ENCODE measurements at regions not wholly inside any gene's neighbourhood (a gene's known extent, or its start where the extent isn't known, plus 50 kb on each side); places are given as distances from the start of the nearest gene placed in this dataset.

GRCh38 chr10:3278771-3279170, 106.2 kb upstream of the PITRM1 start:
- H3K4me3 ChIP-seq (ENCODE audit: low read depth, low read length): no peak overlapping the region
- no peak for TF ChIP-seq CTCF (IDR thresholded peaks at IDR 0.05; ENCODE audit: insufficient read depth, low read length, poor library complexity, severe bottlenecking)
- H3K36me3 ChIP-seq (ENCODE audit: control insufficient read depth, insufficient read depth, low read length): no peaks in the 10 kb centered on the region
- no peak for DNase-seq (ENCODE audit: low read depth)
- no peaks in the 10 kb centered on the region for H3K27me3 ChIP-seq (ENCODE audit: control insufficient read depth, insufficient read depth, low read length)

- DNase-seq (ENCODE audit: low read depth): no peak
- no peaks in the 10 kb centered on the region for H3K27me3 ChIP-seq (ENCODE audit: control insufficient read depth, insufficient read depth, low read length)
- H3K4me3 ChIP-seq (ENCODE audit: low read depth, low read length): no peak overlapping the region
- TF ChIP-seq CTCF (IDR thresholded peaks at IDR 0.05; ENCODE audit: insufficient read depth, low read length, poor library complexity, severe bottlenecking): no peak
- H3K36me3 ChIP-seq (ENCODE audit: control insufficient read depth, insufficient read depth, low read length): no peaks in the 10 kb centered on the region
Measured at GRCh38 chr10:3277566-3277965, 105.0 kb upstream of the PITRM1 start.

GRCh38 chr10:3274414-3274813, 101.8 kb upstream of the PITRM1 start:
- H3K27me3 ChIP-seq (ENCODE audit: control insufficient read depth, insufficient read depth, low read length): no peaks in the 10 kb centered on the region
- TF ChIP-seq CTCF (IDR thresholded peaks at IDR 0.05; ENCODE audit: insufficient read depth, low read length, poor library complexity, severe bottlenecking): no peak
- no peaks in the 10 kb centered on the region for H3K36me3 ChIP-seq (ENCODE audit: control insufficient read depth, insufficient read depth, low read length)
- no peak for DNase-seq (ENCODE audit: low read depth)
- no peak overlapping the region for H3K4me3 ChIP-seq (ENCODE audit: low read depth, low read length)

- no peaks in the 10 kb centered on the region for H3K36me3 ChIP-seq (ENCODE audit: control insufficient read depth, insufficient read depth, low read length)
- H3K27me3 ChIP-seq (ENCODE audit: control insufficient read depth, insufficient read depth, low read length): no peaks in the 10 kb centered on the region
- no peak for DNase-seq (ENCODE audit: low read depth)
- no peak overlapping the region for H3K4me3 ChIP-seq (ENCODE audit: low read depth, low read length)
- no peak for TF ChIP-seq CTCF (IDR thresholded peaks at IDR 0.05; ENCODE audit: insufficient read depth, low read length, poor library complexity, severe bottlenecking)
Measured at GRCh38 chr10:3273966-3274365, 101.4 kb upstream of the PITRM1 start.

GRCh38 chr10:3272300-3272699, 99.7 kb upstream of the PITRM1 start:
- TF ChIP-seq CTCF (IDR thresholded peaks at IDR 0.05; ENCODE audit: insufficient read depth, low read length, poor library complexity, severe bottlenecking): no peak

GRCh38 chr10:3271354-3272115, 99.0 kb upstream of the PITRM1 start:
- DNase-seq (ENCODE audit: low read depth): no peak
- Histone ChIP-seq H3K27me3 (ENCODE audit: control insufficient read depth, insufficient read depth, low read length) (no peaks in the 10 kb centered on the region), H3K36me3 (ENCODE audit: control insufficient read depth, insufficient read depth, low read length) (no peaks in the 10 kb centered on the region), H3K4me3 (ENCODE audit: low read depth, low read length) (no peak overlapping the region)
- no peak for TF ChIP-seq CTCF (IDR thresholded peaks at IDR 0.05; ENCODE audit: insufficient read depth, low read length, poor library complexity, severe bottlenecking)

More at GRCh38 chr10:3272300-3272699, 99.7 kb upstream of the PITRM1 start:
- no peak overlapping the region for H3K4me3 ChIP-seq (ENCODE audit: low read depth, low read length)
- no peaks in the 10 kb centered on the region for H3K27me3 ChIP-seq (ENCODE audit: control insufficient read depth, insufficient read depth, low read length)
- no peaks in the 10 kb centered on the region for H3K36me3 ChIP-seq (ENCODE audit: control insufficient read depth, insufficient read depth, low read length)
- no peak for DNase-seq (ENCODE audit: low read depth)

Data from kidney epithelial cell (primary cell).